DMS153 treated with DMSO at 0.1 percent for 48 hours (cell line): ENCODE measurements at regions not wholly inside any gene's neighbourhood (a gene's known extent, or its start where the extent isn't known, plus 50 kb on each side); places are given as distances from the start of the nearest gene placed in this dataset.
"Not testable (repeated sequence)": the region's sequence is repeated elsewhere in the genome, so short reads cannot be mapped to it uniquely, and the experiment has no call there.

Experiments
- DNase-seq: peaks from one replicate; lab custom pipeline; 2025; ENCODE audit not compliant: unreplicated experiment; lab: John Stamatoyannopoulos, UW

DNA sequence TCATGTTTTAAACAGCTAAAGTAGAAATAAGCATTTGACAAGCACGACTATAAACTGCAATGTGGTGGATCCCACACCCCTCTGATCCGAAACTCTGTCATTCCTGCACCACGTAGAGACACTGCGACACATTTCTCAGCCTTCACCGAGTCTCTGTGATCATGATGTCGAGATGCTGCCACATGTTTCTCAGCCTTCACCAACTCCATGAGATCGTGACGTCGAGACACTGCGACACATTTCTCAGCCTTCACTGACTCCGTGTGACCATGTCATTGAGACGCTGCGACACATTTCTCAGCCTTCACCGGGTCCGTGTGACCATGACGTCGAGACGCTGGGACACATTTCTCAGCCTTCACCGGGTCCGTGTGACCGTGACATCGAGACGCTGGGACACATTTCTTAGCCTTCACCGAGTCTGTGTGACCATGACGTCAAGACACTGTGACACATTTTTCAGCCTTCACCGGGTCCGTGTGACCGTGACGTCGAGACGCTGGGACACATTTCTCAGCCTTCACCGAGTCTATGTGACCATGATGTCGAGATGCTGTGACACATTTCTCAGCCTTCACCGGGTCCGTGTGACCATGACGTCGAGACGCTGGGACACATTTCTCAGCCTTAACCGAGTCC lies 143.0 kb downstream of the TTLL2 start:
- no peak for DNase-seq

DNA sequence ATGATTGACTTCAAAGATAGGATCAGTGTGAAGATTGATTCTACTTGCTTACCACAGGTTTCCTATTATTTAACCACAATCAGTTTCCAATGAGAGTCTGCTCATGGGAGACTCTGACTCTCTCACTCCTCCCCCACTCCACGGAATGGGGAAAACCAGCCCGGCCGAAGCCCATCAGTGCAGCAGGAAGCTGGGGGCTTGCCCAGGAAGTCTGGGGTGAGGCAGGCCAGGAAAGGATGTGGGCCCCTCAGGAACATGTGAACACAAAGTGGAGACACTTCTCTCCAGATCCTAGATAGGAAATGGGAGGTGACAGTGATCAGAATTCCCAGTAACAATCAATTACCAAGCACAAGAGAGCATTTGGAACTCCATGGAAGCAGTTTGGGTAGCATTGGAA lies 144.2 kb downstream of the TTLL2 start:
- no peak for DNase-seq

DNA sequence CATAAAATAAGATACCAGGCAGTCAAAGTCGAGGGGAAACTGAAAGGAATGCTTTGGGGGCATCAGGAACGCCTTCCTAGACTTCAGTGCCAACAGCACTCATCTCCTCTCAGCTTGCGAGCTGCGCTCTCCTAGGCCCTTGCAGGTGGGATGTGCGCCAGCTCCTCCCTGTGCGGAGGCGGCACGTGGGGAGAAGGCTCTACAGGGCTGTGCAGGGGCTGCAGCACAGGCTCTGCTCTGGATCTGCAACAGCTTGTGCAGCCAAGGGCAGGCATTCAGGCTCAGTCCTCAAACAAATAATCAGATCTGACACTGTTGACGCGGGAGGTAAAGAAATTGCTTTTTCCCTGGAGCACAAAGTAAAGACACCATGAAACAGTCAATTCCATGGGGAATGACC lies 144.8 kb downstream of the TTLL2 start:
- no peak for DNase-seq

DNA sequence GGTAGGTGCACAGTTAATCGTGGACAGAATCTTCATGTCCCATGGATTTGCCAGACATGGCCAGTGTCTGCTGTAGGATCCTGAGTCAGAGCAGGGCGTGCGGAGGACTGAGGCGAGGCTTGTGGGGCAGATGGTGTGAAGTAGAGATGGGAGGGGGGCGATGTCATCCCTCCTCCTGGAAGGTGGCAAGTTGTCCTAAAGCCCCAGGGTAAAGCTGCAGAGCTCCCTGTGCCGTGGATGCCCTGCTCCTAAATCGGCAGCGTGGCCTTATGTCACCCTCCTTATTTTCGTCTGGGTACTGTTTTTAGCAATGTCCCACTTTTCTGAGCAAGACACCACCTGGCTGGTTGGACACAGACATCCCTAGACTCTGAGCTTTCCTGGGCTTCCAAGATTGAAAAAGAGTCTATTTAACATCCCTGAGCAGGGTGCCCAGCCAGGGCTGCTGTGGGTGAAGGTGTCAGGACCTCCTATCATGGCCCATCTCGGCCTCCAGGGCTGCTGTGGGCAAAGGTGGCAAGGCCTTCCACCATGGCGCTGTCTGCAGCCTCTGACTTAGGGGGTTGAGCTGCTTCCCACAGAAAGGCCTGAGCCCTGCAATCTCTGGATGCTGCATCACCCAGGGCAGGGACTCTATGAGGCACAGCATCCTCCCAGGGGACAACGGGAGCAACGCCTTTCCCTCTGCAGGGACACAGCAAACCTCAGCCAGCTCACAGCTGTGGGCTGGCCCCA lies 145.4 kb downstream of the TTLL2 start:
- DNase-seq = no peak

DNA sequence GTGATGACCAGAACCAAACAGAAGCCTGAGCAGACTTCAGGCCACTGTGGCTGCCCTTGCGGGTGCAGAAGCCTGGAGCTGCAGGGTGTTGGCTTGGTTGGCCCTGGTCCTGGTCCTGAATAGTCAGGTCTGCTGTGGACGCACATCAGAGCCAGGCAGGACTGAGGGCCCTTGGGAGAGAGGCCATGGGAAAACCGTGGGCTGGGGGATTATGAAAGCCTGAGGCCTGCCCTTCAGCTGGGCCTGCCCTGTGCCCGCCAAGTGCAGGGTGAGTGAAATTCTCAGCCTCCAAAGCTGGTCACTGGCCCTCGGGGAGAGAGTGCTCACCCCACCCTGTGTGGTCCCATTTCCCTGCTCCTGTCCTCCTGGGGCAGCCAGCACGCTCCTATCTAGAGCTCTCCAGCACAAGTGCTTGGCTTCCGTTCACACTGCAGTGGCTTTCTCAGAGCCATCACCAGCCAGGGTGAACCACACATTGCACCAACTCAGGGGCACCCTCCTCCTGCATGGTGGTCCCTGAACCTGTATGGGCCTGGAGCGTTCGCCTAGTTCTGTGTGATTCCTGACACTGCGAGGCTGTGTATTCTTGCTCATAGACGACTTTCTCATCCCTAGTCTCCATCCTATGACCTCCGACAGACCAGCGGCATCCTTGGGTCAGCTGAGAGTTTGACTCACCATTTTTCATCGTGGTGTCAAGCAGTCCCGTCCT lies 146.1 kb downstream of the TTLL2 start:
- DNase-seq = no peak

DNA sequence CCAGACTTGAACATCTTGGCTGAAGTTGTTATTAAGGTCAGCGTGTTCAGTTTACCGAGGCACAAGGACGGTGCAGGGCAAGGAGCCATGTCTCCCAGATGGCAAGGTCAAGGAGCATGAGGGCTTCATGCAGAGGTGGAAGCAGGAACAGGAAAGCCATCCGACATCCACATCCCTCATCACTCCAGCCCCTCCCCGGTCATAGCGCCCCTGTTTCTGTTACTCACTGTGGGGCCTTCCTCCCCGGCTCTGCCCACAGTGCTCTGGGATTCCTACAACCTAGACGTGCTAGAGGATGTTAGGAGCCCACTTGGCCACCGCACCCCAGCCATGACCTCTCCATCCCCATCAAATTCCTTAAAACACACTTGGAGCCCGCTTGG lies 146.7 kb downstream of the TTLL2 start:
- DNase-seq = no peak

DNA sequence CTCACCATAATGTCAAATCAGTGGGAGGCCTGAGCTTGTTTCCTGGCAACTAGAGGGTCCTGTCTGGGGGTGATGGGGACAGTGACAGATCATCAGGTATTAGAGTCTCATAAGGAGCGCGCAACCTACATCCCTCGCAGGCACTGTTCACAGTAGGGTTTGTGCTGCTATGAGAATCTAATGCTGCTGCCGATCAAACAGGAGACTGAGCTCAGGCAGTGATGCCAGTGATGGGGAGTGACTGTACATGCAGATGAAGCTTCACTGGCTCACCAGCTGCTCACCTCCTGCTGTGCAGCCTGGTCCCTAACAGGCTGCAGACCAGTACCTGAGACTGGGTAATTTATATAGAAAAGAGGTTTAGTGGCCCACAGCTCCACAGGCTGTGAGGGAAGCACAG lies 147.3 kb downstream of the TTLL2 start:
- no peak for DNase-seq

DNA sequence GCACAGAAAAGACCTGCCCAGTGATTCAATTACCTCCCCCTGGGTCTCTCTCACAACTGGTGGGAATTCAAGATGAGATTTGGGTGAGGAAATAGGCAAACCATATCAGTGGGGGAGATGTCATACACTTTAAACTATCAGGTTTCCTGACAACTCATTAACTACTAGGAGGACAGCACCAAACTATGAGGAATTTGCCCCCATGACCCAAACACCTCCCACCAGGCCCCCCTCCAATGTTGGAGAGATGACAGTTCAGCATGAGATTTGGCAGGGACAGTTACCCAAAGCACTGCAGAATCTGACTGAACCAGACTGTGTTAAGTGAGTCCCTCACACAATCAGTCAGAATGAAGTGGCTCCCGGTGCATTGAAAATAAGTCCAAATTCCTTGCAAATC lies 148.0 kb downstream of the TTLL2 start:
- no peak for DNase-seq

DNA sequence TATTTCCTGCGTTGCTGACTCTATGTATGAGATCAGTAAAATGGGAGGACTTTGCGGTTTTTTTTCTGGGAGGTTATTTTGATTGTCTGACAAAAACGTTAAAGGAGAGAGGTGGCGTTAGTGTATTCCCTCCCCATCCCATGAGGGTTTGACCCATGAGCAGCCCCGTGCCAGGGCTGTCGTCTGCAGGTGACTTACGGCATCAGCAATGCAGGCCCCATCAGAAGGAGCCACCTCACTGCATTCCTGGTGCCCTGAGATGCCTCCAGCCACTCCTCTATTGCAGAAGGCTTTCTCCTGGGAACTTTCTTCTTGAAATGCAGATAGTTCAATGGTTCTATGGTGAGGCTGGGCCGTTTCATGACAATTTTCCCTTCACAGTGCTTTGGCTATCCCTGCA lies 149.3 kb downstream of the TTLL2 start:
- no peak for DNase-seq

DNA sequence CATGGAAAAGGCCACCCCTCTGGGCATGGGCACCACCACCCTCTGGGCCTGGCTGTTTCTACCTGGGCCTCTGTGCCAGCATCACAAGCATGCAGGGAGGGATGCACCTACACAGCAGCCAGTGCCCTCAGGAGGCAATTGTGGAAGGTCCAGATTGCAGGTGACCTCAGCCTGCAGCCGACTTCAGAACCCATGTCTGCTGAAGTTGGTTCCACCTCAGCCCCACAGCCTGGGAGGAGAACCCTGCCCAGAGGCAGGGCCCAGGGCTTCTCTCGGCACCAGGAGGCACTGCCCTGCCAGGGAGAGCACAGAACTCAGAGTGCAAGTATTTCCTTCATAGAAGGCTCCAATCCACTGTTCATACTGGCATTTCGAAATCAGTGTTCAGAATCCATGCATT lies 149.8 kb downstream of the TTLL2 start:
- DNase-seq = no peak

DNA sequence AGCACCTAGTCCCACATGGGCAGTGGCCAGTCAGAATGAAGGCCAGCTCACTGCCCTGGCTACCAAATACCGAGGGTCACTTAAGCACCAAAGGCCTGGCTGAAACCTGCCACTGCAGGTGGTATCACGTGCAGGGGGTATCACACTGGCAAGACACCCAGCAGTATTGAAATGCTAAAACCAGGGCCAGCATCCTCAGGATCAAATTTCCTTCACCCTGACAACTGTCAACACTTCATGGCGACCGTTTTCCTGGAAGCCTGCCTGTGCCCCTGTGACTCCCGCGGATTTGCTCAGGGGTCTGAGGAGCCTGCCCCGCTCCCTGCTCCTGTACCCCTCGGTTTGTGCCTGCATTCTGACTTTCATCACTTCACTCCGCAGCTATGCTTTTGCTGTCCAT lies 151.1 kb downstream of the TTLL2 start:
- peak; percentile 27 for DNase-seq

DNA sequence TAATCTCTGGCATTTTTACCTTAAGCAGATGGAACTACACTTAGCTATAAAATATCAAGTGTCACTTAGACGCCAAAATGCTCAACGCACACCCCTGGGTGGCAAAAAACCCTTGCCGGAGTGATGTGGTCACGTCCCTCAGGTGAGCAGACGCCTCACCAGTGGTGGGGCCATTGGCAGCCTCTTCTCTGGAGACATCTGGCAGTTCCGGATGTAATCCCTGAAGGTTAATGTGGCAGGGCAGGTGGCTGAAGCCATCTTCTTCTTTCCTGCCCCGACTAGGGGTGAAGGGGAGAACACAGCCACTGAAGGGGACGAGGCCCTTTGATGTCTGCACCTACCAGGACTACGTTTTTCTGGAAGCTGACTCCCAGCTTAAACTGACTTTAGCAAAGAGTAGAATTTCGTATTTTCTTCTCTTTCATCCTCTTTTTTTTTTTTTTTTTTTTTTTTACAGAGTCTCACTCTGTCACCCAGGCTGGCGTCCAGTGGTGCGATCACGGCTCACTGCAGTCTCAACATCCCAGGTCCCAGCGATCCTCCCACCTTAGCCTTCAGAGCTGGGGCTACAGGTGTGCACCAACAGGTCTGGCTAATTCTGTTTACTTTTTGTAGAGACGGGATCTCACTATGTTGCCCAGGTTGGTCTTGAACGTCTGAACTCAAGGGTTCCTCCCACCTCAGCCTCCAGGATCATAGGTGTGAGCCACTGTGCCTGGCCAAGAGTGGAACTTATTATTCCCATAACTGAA lies 152.1 kb downstream of the TTLL2 start:
- DNase-seq = no peak

DNA sequence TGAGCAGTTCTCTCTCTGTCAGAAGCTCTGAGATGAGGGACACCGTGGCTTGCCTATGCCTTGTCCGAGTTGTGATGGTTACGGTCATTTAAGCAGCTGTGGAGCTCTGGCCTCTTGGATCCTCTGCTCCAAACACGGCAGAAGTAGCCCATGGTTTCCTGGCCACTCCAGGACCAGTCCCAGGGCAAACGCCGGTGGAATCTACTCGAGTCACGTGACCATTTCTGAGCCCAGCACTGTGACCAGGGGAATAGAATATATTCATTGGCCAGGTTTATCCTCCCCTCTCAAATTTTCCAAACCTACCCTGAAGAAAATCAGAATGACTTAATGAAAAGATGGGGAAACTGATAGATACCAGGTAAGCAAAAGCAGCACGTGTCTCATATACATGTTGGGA lies 152.8 kb downstream of the TTLL2 start:
- no peak for DNase-seq

DNA sequence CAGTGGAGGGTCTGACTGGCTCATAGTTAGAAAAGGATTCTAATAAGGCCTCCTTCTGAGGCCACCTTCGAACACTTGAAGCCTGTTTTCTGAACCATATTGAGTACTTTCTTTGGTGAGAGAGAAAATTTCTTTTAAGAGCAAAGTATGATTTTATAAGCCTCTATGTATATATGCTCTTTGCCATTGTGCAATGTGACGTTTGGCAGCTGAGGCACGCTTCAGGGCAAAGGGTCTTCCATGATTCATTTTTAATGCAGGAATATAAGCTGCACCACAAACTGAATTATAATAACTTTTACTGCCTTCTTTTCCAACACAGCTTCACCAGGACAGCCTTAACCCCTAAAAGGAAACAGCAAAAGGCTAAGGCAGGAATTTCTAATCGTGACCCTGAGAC lies 154.4 kb downstream of the TTLL2 start:
- DNase-seq = no peak

DNA sequence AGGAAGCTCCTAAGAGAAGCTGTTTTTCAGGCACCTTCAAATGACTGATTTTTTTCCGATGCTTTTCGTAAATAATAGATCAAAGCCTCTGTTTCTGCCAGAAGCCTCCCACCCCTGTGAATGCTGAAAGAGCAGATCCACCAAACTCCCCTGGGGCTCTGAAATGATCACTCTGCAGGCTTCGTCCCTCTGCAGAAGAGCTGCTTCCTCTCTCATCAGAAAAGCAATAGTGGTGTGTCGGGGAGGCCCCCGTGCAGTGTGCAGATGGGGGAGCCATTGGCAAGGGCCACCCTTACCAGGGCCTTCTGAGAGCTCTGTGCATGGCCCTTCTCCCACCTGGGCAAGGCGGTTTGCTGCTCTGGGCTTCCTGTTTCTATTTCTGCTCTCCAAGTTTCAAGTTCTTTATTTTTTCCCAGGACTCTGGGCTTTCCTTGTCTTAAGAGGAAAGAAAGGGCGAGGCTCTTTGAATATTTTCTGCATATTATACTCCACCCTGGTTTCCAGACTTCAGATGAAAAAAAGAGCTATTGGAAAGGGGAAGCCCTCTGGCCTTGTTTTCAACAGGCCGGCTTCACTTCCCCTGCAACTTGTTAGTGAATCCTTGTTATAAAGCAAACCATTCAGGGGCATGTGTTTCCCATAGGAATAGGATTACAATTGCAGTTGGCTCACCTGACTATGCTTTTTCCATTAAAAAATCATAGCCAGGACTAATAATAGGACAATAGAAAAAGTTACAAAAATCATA lies 155.2 kb downstream of the TTLL2 start:
- DNase-seq = no peak

DNA sequence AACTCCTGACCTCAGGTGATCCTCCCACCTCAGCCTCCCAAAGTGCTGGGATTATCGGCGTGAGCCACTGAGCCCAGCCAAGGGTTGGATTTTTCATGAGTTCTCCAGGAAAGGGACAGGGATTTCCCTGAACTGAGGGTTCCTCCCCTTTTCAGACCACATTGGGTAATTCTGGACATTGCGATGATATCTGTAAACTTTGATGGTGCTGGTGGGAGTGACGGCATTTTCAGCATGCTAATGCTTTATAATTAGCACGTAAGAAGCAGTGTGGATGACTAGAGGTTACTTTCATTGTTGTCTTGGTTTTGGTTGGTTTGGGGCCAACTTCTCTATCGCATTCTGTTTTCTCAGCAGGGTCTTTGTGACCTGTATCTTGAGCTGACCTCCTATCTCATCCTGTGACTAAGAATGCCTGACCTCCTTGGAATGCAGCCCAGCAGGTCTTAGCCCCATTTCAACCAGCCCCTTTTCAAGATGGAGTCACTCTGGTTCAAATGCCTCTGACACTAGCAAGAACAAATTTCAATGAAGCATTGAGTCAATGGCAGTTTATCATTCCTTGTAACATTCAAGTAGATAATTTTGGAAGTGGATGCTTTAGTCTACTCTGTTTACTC lies 156.5 kb downstream of the TTLL2 start:
- DNase-seq = no peak

DNA sequence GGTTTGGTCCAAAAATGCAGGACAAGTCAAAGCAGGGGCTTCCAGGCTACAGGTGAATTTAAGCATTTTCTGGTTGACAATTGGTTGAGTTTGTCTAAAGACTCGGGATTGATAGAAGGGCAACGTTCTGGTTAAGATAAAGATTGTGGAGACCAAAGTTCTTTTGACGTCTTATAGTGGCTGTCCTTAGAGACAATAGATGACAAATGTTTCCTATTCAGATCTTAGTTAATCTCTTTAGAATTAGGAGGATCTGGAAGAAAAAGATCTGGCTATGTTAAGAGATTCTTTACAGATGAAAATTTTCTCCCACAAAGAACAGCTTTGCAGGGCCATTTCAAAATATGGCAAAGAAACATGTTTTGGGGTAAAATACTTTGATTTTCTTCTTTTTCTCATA lies 157.9 kb downstream of the TTLL2 start:
- DNase-seq = not testable (repeated sequence)

DNA sequence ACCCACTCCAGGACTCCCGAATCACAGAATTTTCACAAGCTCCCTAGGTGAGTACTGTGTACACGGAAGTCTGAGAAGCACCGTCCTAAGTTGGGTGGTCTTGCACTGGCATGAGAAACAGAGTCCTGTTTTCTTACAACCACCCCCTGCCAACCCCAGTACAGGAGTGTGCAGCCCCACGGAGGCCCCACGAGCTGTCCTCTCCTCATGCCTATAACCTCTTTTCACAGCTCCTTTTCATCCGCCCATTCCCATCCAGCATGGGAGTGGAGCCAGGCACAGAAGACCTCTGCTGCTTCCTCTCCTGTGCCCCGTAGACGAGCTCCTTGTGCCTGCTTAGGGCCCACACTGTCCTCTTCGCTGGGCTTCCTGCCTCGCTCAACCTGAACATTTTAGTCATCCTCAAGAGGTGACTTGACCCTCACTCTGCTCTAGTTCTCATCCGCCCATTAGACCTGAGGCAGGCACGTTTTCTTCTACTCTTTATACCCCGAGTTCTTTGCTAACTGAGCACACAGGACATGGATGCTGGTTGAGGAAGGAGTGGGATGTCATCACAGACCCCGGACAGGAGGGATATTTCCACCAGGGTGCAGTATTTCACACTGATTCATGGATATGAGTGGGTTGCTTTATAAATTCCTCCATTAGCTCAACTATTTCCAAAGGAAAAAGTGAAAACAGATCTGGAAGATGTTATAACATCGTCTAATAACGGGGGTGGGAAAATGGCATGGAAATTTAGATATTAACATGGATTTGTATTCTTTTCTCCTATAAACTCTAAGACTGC lies 160.5 kb downstream of the TTLL2 start:
- no peak for DNase-seq

DNA sequence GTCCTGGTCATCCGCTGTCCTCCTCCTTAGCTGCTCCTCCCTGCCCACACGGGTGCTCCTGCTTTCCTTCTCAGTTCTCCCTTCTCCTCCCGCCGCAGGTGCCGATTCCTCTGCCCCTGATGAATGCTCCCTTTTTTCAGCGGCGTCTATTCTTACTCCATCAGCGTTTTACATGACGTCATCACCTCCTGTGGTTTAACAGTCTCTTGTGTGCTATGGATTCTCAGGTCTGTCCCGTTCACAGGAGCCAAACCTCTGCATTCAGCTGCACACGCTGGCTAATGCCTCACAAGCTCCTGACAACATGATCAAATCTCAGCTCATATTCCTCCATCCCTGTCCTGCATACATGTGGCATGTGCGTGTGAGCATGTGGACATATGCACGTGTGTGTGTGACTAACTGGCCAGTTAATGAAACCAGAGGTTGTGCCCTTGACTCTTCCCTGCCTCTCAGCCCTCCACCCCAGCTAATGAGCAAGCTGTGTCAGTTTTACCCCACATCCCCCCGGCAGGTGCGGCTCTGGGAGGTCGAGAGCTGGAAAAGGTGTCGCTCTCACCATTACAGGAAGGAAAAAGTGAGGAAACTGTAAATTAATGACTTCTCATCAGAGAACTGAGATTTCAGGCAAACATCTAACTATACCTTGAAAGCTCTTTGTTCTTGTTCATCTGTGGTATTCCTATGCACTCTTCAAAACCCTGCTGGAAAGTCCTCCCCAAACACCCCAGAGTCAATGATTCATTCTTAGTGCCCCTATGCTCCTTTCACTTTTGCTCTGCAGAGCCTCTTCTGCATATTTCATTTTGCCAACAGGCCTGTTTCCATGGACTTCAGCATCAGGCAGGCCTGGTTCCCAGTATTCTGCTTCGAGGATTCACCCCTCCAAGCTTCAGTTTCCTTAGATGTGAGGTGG lies 163.1 kb downstream of the TTLL2 start:
- no peak for DNase-seq
